SK-N-MC (cell line): ENCODE measurements at regions not wholly inside any gene's neighbourhood (a gene's known extent, or its start where the extent isn't known, plus 50 kb on each side); places are given as distances from the start of the nearest gene placed in this dataset.
"Not testable (repeated sequence)": the region's sequence is repeated elsewhere in the genome, so short reads cannot be mapped to it uniquely, and the experiment has no call there.

Source experiments
- DNase-seq: peaks from one replicate; pipeline ENCODE4 v3.0.0-alpha.2; 2011; ENCODE audit warnings: low read depth, low spot score
- H3K27ac ChIP-seq: fragments of 200-600 bp; sonication (generic); 2 replicates; pipeline ENCODE4 v1.5.1; 2016; ENCODE audit warnings: mixed run types
- H3K36me3 ChIP-seq: fragments of 200-600 bp; sonication (generic); 2 replicates; pipeline ENCODE4 v1.6.1; 2017; ENCODE audit warnings: antibody characterized with exemption, low read length, mixed read lengths; ENCODE audit not compliant: insufficient read depth
- H3K4me3 ChIP-seq: fragments of 200-600 bp; sonication (generic); 2 replicates; pipeline ENCODE4 v1.5.1; 2016
- H3K9ac ChIP-seq: fragments of 200-600 bp; sonication (generic); 2 replicates; pipeline ENCODE4 v1.8.0; 2017; ENCODE audit warnings: mixed run types, mixed read lengths; ENCODE audit not compliant: insufficient read length
- H3K9me3 ChIP-seq: fragments of 200-600 bp; sonication (generic); 2 replicates; pipeline ENCODE4 v1.6.1; 2017; ENCODE audit warnings: low read depth, mild to moderate bottlenecking, antibody characterized with exemption, low read length, moderate library complexity, mixed read lengths
- EZH2 ChIP-seq: fragments of 200-600 bp; sonication (generic); IDR thresholded peaks from one replicate; pipeline ENCODE4 v1.6.1; 2017; ENCODE audit warnings: antibody characterized with exemption
- FOXP2 ChIP-seq: optimal IDR thresholded peaks from 2 replicates; pipeline ENCODE3; 2011; ENCODE audit warnings: mild to moderate bottlenecking, moderate library complexity; ENCODE audit not compliant: insufficient read depth; ENCODE audit errors: extremely low read length, control extremely low read depth
- POLR2AphosphoS5 ChIP-seq: IDR thresholded peaks from 2 replicates; pipeline ENCODE4 v1.6.1; 2012; ENCODE audit warnings: mild to moderate bottlenecking, low read depth, low read length, borderline replicate concordance

DNA sequence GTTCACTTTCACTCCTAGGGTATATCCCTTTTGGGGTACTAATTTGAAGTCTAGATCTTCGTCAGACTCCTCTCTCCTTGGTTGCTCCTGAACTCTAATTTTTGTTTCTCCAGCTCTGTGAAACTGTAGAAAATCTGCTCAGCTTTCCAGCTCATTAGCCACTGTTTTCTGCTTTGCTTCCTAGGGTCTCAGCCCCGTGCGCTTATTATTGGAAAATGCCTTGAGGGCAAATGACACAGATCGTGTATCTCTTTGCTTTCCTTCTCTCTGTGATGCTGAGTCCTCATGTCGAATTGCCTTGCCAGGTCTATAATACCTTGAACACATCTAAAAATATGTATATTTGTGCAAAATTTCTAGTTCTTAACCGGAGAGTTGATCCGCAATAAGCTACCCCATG is 731.1 kb downstream of the EDEM1 start:
- no peak for TF ChIP-seq POLR2AphosphoS5
- no peak for TF ChIP-seq FOXP2
- TF ChIP-seq EZH2, result no peak
- Histone ChIP-seq H3K9ac (no peak overlapping the region), H3K4me3 (peak overlapping the region; percentile 33), H3K36me3 (no peaks in the 10 kb centered on the region), H3K27ac (no peak overlapping the region), H3K9me3 (no peaks in the 10 kb centered on the region)
- DNase-seq, result peak; percentile 57

DNA sequence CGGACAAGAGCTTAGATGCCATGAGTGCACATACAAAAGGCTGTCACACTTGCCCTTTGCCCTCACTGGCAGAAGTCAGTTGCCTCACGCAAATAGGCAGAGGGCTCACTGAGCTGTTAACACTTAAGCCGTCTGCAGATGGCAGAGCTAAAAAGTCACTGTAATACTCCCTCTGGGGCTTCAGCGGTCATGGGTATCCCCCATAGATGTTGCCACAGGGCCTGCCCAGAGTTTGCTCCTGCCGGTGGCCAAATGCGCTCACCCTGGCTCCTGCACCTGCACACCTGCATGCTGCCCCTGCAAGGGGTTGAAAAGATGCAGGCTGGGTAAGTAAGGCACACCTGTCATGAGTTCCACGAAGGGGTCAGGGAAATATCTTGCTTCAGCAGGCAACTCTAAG is 741.5 kb downstream of the EDEM1 start:
- Histone ChIP-seq H3K4me3 (no peak overlapping the region), H3K27ac (no peak overlapping the region), H3K9me3 (no peaks in the 10 kb centered on the region), H3K36me3 (no peaks in the 10 kb centered on the region), H3K9ac (no peak overlapping the region)
- no peak for DNase-seq
- TF ChIP-seq FOXP2 (no peak), POLR2AphosphoS5 (no peak), EZH2 (no peak)

DNA sequence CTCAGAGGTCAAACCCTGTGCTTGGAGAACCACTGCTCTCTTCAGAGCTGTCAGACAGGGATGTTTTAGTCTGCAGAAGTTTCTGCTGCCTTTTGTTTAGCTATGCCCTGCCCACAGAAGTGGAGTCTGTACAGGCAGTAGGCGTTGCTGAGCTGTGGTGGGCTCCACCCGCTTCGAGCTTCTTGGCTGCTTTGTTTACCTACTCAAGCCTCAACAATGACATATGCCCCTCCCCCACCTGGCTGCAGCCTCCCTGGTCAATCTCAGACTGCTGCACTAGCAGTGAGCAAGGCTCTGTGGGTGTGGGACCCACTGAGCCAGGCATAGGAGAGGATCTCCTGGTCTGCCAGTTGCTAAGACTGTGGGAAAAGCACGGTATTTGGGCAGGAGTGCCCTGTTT is 756.6 kb downstream of the EDEM1 start:
- H3K27ac ChIP-seq, H3K9ac ChIP-seq, DNase-seq, H3K4me3 ChIP-seq, H3K36me3 ChIP-seq, H3K9me3 ChIP-seq: not testable (repeated sequence)

DNA sequence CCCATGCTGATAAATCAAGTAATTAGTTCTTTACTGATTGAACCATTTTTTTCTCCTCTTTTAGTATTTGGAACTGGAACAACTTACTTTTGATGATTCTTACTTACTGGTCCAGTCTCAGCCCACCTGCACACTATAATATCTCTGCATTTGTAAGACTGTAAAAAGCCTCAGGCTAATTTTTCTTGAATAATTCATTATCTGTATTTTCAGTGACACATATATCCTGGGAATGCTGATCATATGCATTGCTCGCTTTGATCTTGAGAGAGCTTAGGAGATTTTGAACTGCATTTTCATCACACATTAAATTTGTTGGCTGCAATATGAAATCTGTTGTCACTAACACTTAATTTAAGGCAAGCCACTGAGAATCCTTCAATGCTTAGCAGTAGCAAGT is 760.6 kb downstream of the EDEM1 start:
- Histone ChIP-seq H3K9me3 (no peaks in the 10 kb centered on the region), H3K36me3 (no peaks in the 10 kb centered on the region), H3K27ac (no peak overlapping the region), H3K4me3 (no peak overlapping the region), H3K9ac (no peak overlapping the region)
- no peak for DNase-seq
- TF ChIP-seq POLR2AphosphoS5 (no peak), EZH2 (no peak), FOXP2 (no peak)

DNA sequence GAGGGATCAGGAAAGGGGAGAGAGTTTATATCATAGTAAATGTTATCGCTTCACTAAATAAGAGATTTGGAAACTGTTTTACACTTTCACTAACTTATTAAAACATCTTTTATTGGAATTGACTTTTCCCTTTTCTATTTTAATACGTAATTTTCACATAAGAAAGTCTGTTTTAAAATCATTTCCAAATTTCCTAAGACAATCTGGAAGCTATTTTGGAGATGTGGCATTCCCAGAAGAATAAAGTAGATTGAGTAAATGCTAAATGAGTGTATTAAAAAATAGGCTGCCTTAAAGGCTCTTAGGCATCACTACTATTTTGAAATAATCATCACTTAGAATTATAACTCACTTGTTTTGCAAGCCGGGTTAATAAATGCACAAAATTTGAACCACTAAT is 763.5 kb downstream of the EDEM1 start:
- Histone ChIP-seq H3K9ac (no peak overlapping the region), H3K9me3 (no peaks in the 10 kb centered on the region), H3K36me3 (no peaks in the 10 kb centered on the region), H3K27ac (no peak overlapping the region), H3K4me3 (no peak overlapping the region)
- no peak for DNase-seq
- TF ChIP-seq EZH2 (no peak), FOXP2 (no peak), POLR2AphosphoS5 (no peak)

DNA sequence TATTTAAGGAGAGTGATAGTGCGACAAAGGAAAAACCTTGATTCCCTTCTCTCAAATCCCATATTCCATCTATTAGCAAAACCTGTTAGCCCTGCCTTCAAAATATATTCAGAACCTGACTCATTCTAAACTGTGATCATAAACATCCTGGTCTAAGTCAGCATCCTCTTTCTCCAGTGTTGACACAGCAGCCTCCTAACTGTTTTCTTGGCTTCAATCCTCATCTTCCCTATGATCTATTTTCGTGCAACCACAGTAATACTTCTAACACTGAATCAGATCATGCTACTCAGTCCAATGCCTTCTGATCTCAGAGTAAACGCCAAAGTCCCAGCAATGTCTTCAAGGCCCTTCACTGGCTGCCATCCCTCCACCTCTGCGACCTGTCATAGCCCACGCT is 785.1 kb downstream of the EDEM1 start:
- H3K36me3 ChIP-seq, result no peaks in the 10 kb centered on the region
- no peak for DNase-seq
- no peak overlapping the region for H3K27ac ChIP-seq
- no peaks in the 10 kb centered on the region for H3K9me3 ChIP-seq
- no peak overlapping the region for H3K4me3 ChIP-seq
- no peak overlapping the region for H3K9ac ChIP-seq
- no peak for TF ChIP-seq FOXP2
- no peak for TF ChIP-seq POLR2AphosphoS5
- TF ChIP-seq EZH2, result no peak

DNA sequence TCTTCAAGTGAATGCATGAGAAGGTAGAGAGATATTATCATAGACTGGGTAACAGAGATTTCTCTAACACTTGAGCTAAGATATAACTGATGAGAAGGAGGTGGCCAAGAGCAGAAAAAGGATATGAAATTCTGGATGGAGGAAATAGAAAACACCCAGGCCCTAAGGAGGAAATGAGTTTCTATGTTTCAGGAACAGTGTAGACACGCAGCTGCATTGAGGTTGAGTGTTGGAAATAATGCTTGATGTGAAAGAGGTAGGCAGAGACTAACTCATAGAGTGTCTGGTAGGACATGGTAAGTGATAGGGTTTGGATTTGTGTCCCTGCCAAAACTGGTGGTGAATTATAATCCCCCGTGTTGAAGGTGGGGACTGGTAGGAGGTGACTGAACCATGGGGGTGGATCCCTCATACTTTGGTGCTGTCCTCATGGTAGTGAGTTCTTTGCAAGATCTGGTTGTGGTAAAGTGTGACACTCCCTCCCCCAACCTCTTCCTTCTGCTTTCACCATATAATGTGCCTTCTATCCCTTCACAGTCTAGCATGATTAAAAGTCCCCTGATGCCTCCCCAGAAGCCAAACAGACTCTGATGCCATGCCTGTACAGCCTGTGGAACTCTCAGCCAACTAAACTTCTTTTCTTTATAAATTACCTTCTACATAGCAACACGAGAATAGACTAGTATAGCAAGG is 787.3 kb downstream of the EDEM1 start:
- DNase-seq, result no peak
- no peak overlapping the region for H3K4me3 ChIP-seq
- H3K27ac ChIP-seq, result no peak overlapping the region
- H3K9ac ChIP-seq, result no peak overlapping the region
- H3K36me3 ChIP-seq, result no peaks in the 10 kb centered on the region
- TF ChIP-seq EZH2, result no peak
- TF ChIP-seq POLR2AphosphoS5, result no peak
- no peak for TF ChIP-seq FOXP2
- no peaks in the 10 kb centered on the region for H3K9me3 ChIP-seq

DNA sequence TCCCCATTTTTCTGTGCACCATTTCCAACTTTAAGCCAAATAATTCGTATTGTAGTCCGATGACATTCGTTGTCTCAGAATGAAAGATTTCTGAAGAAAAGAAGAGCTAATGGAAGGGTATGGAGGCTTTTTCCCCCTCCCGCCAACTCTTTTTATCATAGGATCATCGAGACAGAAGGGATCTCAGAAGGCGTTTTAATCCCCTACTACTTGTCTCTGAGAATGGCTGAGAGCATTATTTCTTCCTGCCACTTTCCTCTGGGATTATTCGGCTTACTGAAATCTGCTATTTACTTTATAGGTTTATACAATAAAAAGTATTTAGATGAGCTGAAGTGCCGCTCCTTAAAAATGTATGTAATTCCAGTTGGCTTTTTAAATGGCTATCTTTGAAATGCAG is 789.8 kb downstream of the EDEM1 start:
- H3K4me3 ChIP-seq, result no peak overlapping the region
- no peaks in the 10 kb centered on the region for H3K36me3 ChIP-seq
- H3K9me3 ChIP-seq, result no peaks in the 10 kb centered on the region
- no peak overlapping the region for H3K9ac ChIP-seq
- DNase-seq, result no peak
- no peak overlapping the region for H3K27ac ChIP-seq
- TF ChIP-seq EZH2 (no peak), POLR2AphosphoS5 (no peak), FOXP2 (no peak)

DNA sequence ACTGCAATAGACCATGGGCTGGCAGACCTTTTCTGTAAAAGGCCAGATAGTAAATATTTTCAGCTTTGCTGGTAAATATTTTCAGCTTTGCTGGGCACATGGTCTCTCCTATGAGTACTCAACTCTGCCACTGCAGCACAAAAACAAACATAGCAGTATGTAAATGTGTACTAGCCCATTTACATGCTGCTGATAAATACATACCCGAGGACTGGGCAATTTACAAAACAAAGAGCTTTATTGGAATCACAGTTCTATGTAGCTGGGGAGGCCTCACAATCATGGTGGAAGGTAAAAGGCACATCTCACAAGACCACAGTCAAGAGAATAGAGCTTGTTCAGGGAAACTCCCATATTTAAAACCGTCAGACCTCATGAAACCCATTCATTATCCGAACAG is 793.0 kb downstream of the EDEM1 start:
- Histone ChIP-seq H3K36me3 (no peaks in the 10 kb centered on the region), H3K4me3 (no peak overlapping the region), H3K9me3 (no peaks in the 10 kb centered on the region), H3K27ac (no peak overlapping the region), H3K9ac (no peak overlapping the region)
- no peak for DNase-seq
- TF ChIP-seq EZH2 (no peak), POLR2AphosphoS5 (no peak), FOXP2 (no peak)
